Prostate gland (tissue), 2 donors: ENCODE measurements at regions not wholly inside any gene's neighbourhood (a gene's known extent, or its start where the extent isn't known, plus 50 kb on each side); places are given as distances from the start of the nearest gene placed in this dataset.

Experiments
- DNase-seq: peaks from one replicate; pipeline ENCODE4 v3.0.0-alpha.2; 2019; ENCODE audit warnings: low spot score
- H3K27ac ChIP-seq, 2 donors: fragments of 200-600 bp; sonication (generic); 2 replicates each; pipeline ENCODE4 v1.5.1; 2017 to 2019
- H3K27me3 ChIP-seq: fragments of 200-600 bp; sonication (generic); replicated peaks from 2 replicates; pipeline ENCODE4 v1.5.1; 2019; ENCODE audit not compliant: insufficient read depth
- H3K36me3 ChIP-seq, 2 donors: fragments of 200-600 bp; sonication (generic); 1 replicate in 1 of 2; 2 replicates in 1 of 2; pipeline versions ENCODE4 v1.5.1 to v1.8.1; 2017 to 2019
- H3K4me1 ChIP-seq: fragments of 200-600 bp; sonication (generic); replicated peaks from 2 replicates; pipeline ENCODE4 v1.5.1; 2019
- H3K4me3 ChIP-seq, 2 donors: fragments of 200-600 bp; sonication (generic); 2 replicates each; pipeline ENCODE4 v1.5.1; 2017 to 2019
- H3K9me3 ChIP-seq: fragments of 200-600 bp; sonication (generic); 2 replicates; pipeline ENCODE4 v1.5.1; 2017
- CTCF ChIP-seq, 4 experiments: fragments of 200-600 bp in 2 of 4; fragments of 450-650 bp in 2 of 4; sonication (generic) in 2 of 4; IDR thresholded peaks; 1 replicate in 3 of 4; 2 replicates in 1 of 4; pipeline ENCODE4 v1.5.1; 2016 to 2019; ENCODE audit warnings: antibody characterized with exemption in 4 of 4, mild to moderate bottlenecking in 2 of 4, moderate library complexity in 2 of 4
- POLR2A ChIP-seq: fragments of 450-650 bp; IDR thresholded peaks from one replicate; pipeline ENCODE4 v1.6.1; 2016; ENCODE audit warnings: antibody characterized with exemption, mild to moderate bottlenecking
- POLR2AphosphoS5 ChIP-seq: sonication (generic); formaldehyde crosslinking; IDR thresholded peaks from one replicate; pipeline ENCODE4 v1.6.1; 2017; ENCODE audit warnings: antibody characterized with exemption
- WGBS: methylation state at CpG from one replicate; pipeline ENCODE4 v1.1.5; 2018; 5-methylcytosine and 5-hydroxymethylcytosine counted together
- intact Hi-C: fragments of 100-400 bp; cut with DNase I; formaldehyde crosslinking; loops from one replicate; pipeline ENCODE4 v1.14.2; 2022

GRCh38 chr5:168066536-168067208 is 224.8 kb upstream of the WWC1 start:
- WGBS: 82% methylated on average over 5 of the region's 5 CpGs
- intact Hi-C loops: no loop called here

GRCh38 chr5:168070761-168071160 is 220.7 kb upstream of the WWC1 start:
- H3K9me3 ChIP-seq: no peaks in the 10 kb centered on the region
- H3K4me3 ChIP-seq: no peak overlapping the region
- DNase-seq: no peak
- H3K27me3 ChIP-seq: no peaks in the 10 kb centered on the region
- no peak for TF ChIP-seq CTCF (IDR thresholded peaks at IDR 0.05)
- TF ChIP-seq POLR2AphosphoS5: no peak
- no peak for TF ChIP-seq POLR2A
- H3K4me1 ChIP-seq: no peaks in the 10 kb centered on the region
- no peak overlapping the region for H3K27ac ChIP-seq
- 88% methylated on average over 1 of the region's 1 CpG for WGBS
- H3K36me3 ChIP-seq: no peaks in the 10 kb centered on the region
- intact Hi-C loops: no loop called here

More at GRCh38 chr5:168066536-168067208, 224.8 kb upstream of the WWC1 start:
- no peaks in the 10 kb centered on the region for H3K27me3 ChIP-seq
- no peaks in the 10 kb centered on the region for H3K9me3 ChIP-seq
- no peaks in the 10 kb centered on the region for H3K36me3 ChIP-seq
- TF ChIP-seq CTCF (IDR thresholded peaks at IDR 0.05) (no peak), POLR2A (no peak), POLR2AphosphoS5 (no peak)
- no peak overlapping the region for H3K4me3 ChIP-seq
- H3K4me1 ChIP-seq: no peaks in the 10 kb centered on the region
- DNase-seq: no peak
- H3K27ac ChIP-seq: no peak overlapping the region

GRCh38 chr5:168072665-168073064 is 218.8 kb upstream of the WWC1 start:
- TF ChIP-seq POLR2A: no peak
- TF ChIP-seq CTCF (IDR thresholded peaks at IDR 0.05): no peak
- no peak for TF ChIP-seq POLR2AphosphoS5
- Histone ChIP-seq H3K36me3 (no peaks in the 10 kb centered on the region), H3K9me3 (no peaks in the 10 kb centered on the region), H3K27me3 (no peaks in the 10 kb centered on the region), H3K27ac (no peak overlapping the region), H3K4me1 (no peaks in the 10 kb centered on the region), H3K4me3 (no peak overlapping the region)
- no peak for DNase-seq
- intact Hi-C loops: no loop called here
- WGBS: 77% methylated on average over 6 of the region's 6 CpGs

- TF ChIP-seq POLR2AphosphoS5: no peak
- TF ChIP-seq POLR2A: no peak
- no peak for TF ChIP-seq CTCF (IDR thresholded peaks at IDR 0.05)
- intact Hi-C loops: no loop called here
- Histone ChIP-seq H3K4me1 (no peaks in the 10 kb centered on the region), H3K4me3 (no peak overlapping the region), H3K27ac (no peak overlapping the region), H3K36me3 (no peaks in the 10 kb centered on the region), H3K9me3 (no peaks in the 10 kb centered on the region), H3K27me3 (no peaks in the 10 kb centered on the region)
- 54% methylated on average over 5 of the region's 5 CpGs for WGBS
- no peak for DNase-seq
Measured at GRCh38 chr5:168073311-168073710, 218.1 kb upstream of the WWC1 start.

- 51% methylated on average over 9 of the region's 9 CpGs for WGBS
- Histone ChIP-seq H3K9me3 (no peaks in the 10 kb centered on the region), H3K4me1 (no peaks in the 10 kb centered on the region), H3K4me3 (no peak overlapping the region), H3K27ac (no peak overlapping the region), H3K36me3 (no peaks in the 10 kb centered on the region), H3K27me3 (no peaks in the 10 kb centered on the region)
- no peak for DNase-seq
- TF ChIP-seq POLR2AphosphoS5: no peak
- no peak for TF ChIP-seq POLR2A
- intact Hi-C loops: no loop called here
Measured at GRCh38 chr5:168073991-168074800, 217.2 kb upstream of the WWC1 start.
